OCI-LY1 (cell line): ENCODE measurements at regions not wholly inside any gene's neighbourhood (a gene's known extent, or its start where the extent isn't known, plus 50 kb on each side); places are given as distances from the start of the nearest gene placed in this dataset.

ENCODE experiments used
- EZH2 ChIP-seq: fragments of 200-600 bp; sonication (generic), shearing (Covaris generic); IDR thresholded peaks from 2 replicates; pipeline ENCODE4 v1.8.0; 2017; ENCODE audit warnings: borderline replicate concordance, mixed run types, mild to moderate bottlenecking, antibody characterized with exemption, low read length, moderate library complexity, mixed read lengths
- TF ChIP-seq, protein P1 (sequence below): fragments of 200-600 bp; sonication (generic), shearing (Covaris generic); IDR thresholded peaks from 2 replicates; pipeline ENCODE4 v1.5.1; 2017; ENCODE audit warnings: mild to moderate bottlenecking, antibody characterized with exemption, low read length, moderate library complexity, mixed read lengths

DNA sequence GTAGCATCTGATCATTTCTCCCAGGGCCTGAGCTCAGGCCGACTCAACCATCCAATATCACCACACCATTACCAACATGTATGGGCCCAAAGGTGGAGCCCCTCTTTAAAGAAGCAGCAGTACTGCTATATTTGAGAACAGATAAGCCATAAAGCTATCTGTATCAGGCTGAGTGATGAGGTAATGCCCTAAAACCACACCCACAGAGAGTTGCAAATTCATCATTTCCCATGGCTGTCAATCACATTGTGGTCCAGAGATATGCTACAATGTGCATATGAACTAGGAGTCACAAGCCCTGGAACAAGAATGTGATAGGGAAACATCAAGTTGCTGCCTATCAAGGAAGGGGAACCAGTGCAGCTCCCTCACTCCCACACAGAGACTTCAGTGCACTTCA, 52.6 kb upstream of the GALNT13 start:
- TF ChIP-seq, protein P1, sequence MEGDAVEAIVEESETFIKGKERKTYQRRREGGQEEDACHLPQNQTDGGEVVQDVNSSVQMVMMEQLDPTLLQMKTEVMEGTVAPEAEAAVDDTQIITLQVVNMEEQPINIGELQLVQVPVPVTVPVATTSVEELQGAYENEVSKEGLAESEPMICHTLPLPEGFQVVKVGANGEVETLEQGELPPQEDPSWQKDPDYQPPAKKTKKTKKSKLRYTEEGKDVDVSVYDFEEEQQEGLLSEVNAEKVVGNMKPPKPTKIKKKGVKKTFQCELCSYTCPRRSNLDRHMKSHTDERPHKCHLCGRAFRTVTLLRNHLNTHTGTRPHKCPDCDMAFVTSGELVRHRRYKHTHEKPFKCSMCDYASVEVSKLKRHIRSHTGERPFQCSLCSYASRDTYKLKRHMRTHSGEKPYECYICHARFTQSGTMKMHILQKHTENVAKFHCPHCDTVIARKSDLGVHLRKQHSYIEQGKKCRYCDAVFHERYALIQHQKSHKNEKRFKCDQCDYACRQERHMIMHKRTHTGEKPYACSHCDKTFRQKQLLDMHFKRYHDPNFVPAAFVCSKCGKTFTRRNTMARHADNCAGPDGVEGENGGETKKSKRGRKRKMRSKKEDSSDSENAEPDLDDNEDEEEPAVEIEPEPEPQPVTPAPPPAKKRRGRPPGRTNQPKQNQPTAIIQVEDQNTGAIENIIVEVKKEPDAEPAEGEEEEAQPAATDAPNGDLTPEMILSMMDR: no peak
- no peak for TF ChIP-seq EZH2
